Esophagus squamous epithelium (tissue), 4 donors: ENCODE measurements at regions not wholly inside any gene's neighbourhood (a gene's known extent, or its start where the extent isn't known, plus 50 kb on each side); places are given as distances from the start of the nearest gene placed in this dataset.

Source experiments
- CTCF ChIP-seq, 6 experiments: fragments of 450-650 bp in 4 of 6; fragments of 200-600 bp in 2 of 6; sonication (generic) in 2 of 6; IDR thresholded peaks; one replicate each; pipeline ENCODE4 v1.5.1; 2016 to 2019; ENCODE audit warnings: antibody characterized with exemption in 6 of 6, mild to moderate bottlenecking in 4 of 6, moderate library complexity in 4 of 6
- POLR2A ChIP-seq, 4 donors: fragments of 450-650 bp; IDR thresholded peaks; one replicate each; pipeline ENCODE4 v1.6.1; 2017; ENCODE audit warnings: antibody characterized with exemption in 4 of 4, mild to moderate bottlenecking in 4 of 4, moderate library complexity in 3 of 4

GRCh38 chr5:21140987-21141386, 1153.0 kb upstream of the CDH18 start:
- TF ChIP-seq POLR2A (IDR thresholded peaks at IDR 0.05) (no peak), CTCF (IDR thresholded peaks at IDR 0.05) (no peak)
